Muscle layer of duodenum (tissue), 2 donors: ENCODE measurements at regions not wholly inside any gene's neighbourhood (a gene's known extent, or its start where the extent isn't known, plus 50 kb on each side); places are given as distances from the start of the nearest gene placed in this dataset.

Source experiments
- H3K27ac ChIP-seq: one replicate; pipeline ENCODE4 v1.7.0; 2013; ENCODE audit warnings: mild to moderate bottlenecking, low read length
- H3K27me3 ChIP-seq: one replicate; pipeline ENCODE4 v1.7.0; 2013; ENCODE audit warnings: low read depth, mild to moderate bottlenecking, control low read depth, low read length
- H3K36me3 ChIP-seq, 2 donors: one replicate each; pipeline ENCODE4 v1.7.0; 2013; ENCODE audit warnings: low read length in 2 of 2, control low read depth in 1 of 2, mild to moderate bottlenecking in 1 of 2; ENCODE audit not compliant: insufficient read depth in 2 of 2, control insufficient read depth in 1 of 2
- H3K4me1 ChIP-seq, 2 donors: one replicate each; pipeline ENCODE4 v1.7.0; 2013; ENCODE audit warnings: low read length in 2 of 2, mild to moderate bottlenecking in 2 of 2, control low read depth in 1 of 2, moderate library complexity in 1 of 2; ENCODE audit not compliant: insufficient read depth in 2 of 2, control insufficient read depth in 1 of 2
- H3K4me3 ChIP-seq, 2 donors: one replicate each; pipeline ENCODE4 v1.7.0; 2013; ENCODE audit warnings: low read length in 2 of 2, low read depth in 1 of 2, mild to moderate bottlenecking in 1 of 2
- H3K9me3 ChIP-seq, 2 donors: one replicate each; pipeline ENCODE4 v1.7.0; 2013; ENCODE audit warnings: low read length in 2 of 2, control low read depth in 1 of 2, mild to moderate bottlenecking in 1 of 2; ENCODE audit not compliant: control insufficient read depth in 1 of 2
- donor health status: healthy.

DNA sequence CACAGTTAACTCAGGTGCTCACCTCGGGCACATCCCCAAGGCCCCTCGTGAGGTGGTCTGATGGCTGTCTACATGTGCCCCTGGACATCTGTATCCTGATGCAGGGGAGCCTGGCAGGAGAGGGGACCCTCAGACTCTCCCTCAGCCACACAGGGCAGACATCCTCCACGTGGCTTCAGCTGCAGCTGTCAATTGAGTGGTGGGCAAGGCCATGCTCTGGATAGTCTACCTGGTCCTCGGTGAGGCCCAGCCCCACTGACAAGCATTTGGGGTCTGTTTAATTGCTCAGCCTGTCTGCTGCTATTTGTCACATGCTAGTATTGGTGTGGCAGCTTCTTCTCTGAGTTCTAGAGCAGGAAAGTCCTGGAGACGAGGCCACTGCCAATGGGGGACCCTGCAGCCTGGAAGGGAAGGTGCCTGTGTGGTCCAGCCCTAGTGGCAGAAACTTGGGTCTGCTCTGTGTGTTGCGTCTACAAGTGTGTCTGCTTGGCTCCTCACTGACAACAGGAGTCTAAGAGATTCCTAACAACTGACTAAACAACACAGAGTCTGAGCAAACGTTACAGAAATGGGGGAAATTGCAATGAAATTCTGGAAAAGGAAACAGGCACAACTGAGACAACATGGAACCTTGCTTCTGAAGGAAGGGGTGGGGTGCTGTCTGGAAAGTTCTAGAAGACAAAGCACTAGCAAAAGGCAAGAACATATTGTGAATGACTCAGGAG lies 59.3 kb upstream of the IGFBP3 start:
- no peak overlapping the region for H3K4me3 ChIP-seq
- peaks cover 0 to 4% of the 10 kb centered on the region in 2 donors for H3K9me3 ChIP-seq
- H3K4me1 ChIP-seq, result peaks cover 5 to 11% of the 10 kb centered on the region in 2 donors
- no peaks in the 10 kb centered on the region for H3K36me3 ChIP-seq
- H3K27ac ChIP-seq, result no peak overlapping the region
- no peaks in the 10 kb centered on the region for H3K27me3 ChIP-seq

DNA sequence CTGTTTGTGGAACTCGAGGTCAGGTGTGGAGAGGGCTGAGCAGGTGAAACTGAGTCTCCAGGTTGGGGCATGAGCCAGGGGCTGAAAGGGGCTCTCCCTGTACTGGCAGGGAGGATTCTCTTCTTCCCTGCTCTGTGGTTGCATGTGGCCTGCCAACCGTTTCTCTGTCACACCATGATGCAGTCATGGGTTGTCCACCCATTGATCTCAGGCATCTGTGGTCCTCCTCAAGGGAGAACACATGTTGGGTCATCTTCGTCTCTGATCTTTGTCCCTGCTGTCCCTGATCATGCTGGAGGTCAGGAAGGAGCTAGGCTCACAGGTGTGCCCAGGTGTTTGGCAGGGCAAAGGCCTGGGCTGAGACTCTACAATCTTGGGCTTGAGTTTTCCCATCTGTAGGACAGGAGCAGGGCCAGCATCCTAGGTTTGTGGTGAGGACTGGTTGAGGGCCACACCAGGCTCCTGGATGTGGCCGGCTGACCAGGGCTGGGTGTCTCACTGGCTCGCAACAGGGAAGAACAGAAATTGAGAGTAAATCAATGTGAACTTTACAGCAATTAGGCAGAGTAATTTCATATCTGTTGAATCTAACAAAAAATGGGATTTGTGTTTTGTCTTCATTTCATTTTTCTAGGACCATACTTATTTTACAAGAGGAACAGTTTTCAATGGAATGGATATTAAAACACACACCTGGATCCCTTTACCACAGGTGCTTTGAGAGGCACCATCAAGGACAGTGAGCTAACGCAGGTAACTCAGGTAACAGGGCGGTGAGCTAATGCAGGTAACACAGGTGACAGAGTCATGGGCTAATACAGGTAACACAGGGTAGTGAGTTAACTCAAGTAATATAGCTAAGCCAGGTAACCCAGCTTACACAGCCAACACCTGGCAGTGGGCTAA lies 58.5 kb upstream of the IGFBP3 start:
- no peak overlapping the region for H3K27ac ChIP-seq
- peaks cover 5 to 11% of the 10 kb centered on the region in 2 donors for H3K4me1 ChIP-seq
- no peaks in the 10 kb centered on the region for H3K27me3 ChIP-seq
- no peak overlapping the region for H3K4me3 ChIP-seq
- no peaks in the 10 kb centered on the region for H3K36me3 ChIP-seq
- H3K9me3 ChIP-seq, result peaks cover 0 to 4% of the 10 kb centered on the region in 2 donors

DNA sequence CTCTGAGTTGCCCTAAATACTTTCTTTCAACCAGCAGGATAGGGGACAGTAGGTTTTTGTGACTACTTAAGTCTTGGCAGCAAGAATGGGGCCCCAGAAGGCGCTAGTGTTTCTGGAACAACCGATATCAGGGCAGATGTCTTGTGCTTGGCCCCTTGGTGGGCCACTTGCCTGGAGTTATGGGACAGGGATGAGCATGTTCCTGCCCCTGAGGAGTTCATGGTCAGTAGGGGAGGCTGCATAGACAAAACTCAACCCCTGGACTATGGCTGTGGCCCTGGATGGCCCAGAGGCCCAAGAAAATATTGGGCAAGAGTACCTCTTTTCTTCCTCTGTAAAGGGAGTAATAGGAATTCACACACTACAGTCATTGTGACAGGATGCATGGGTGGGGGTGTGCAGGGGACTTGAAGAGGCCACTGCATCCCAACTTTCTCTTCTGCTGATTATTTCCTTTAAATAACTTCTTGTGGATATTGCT lies 57.7 kb upstream of the IGFBP3 start:
- H3K4me1 ChIP-seq, result peaks cover 5 to 11% of the 10 kb centered on the region in 2 donors
- H3K36me3 ChIP-seq, result no peaks in the 10 kb centered on the region
- H3K27me3 ChIP-seq, result no peaks in the 10 kb centered on the region
- peaks cover 0 to 4% of the 10 kb centered on the region in 2 donors for H3K9me3 ChIP-seq
- no peak overlapping the region for H3K27ac ChIP-seq
- H3K4me3 ChIP-seq, result no peak overlapping the region

DNA sequence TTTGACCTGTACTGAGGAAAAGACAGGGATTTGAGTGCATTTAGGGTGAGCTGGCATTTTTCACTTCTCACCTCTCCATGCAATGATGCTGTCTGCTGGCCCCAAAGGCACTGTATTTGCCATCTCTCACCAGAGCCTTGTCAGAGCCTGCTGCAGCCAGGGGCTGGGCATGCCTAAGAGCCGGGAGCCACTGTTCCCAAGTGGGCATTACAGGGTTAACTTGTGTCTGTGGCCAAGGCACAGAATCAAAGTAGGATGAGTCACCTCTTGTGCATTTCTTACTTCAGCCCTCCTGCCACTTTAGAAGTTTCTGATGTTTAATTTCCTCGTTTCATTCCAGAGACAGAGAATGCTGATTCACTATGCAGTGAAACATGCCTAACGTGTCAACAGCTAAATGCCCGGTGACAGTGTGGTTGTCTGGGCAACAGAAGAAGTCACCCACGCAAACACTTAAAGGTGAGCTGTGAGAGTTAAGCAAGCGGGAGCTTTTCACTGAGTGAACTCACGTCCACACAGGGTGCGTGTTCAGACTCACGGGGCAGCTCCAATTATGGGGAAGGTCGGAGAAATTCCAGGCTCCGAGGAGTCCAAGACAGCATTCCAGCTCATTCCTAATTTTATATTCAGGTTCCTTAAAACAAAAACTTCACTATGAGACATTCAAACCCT lies 57.1 kb upstream of the IGFBP3 start:
- H3K27me3 ChIP-seq, result no peaks in the 10 kb centered on the region
- peaks cover 5 to 11% of the 10 kb centered on the region in 2 donors for H3K4me1 ChIP-seq
- no peak overlapping the region for H3K4me3 ChIP-seq
- H3K27ac ChIP-seq, result no peak overlapping the region
- H3K36me3 ChIP-seq, result no peaks in the 10 kb centered on the region
- peaks cover 0 to 4% of the 10 kb centered on the region in 2 donors for H3K9me3 ChIP-seq

DNA sequence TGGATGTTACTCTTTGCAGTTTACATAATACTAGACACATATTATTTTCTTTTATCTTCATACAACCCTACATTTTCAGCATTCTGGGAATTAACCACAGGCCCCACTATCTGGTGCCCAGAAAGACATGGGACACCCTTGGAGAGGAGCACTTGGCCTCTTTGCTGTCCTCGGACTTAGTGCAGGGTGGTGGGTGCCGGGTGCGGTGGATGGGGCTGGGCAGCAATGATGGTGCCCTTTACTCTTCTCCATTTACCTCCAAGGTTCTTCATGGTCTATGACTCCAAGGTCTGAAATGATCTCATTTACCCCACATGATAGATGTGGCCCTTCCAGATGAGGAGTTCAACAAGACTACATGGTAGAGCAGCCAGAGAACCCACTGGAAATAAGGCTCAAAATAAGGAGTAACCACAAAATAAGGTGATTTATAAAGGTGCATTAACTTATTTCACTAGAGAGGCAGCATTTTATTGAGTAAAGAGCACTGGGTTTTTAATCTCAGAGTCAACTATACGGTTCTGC lies 56.2 kb upstream of the IGFBP3 start:
- Histone ChIP-seq H3K9me3 (peaks cover 0 to 3% of the 10 kb centered on the region in 2 donors), H3K4me1 (peaks cover 5 to 11% of the 10 kb centered on the region in 2 donors), H3K27me3 (no peaks in the 10 kb centered on the region), H3K36me3 (no peaks in the 10 kb centered on the region), H3K27ac (no peak overlapping the region), H3K4me3 (no peak overlapping the region)

DNA sequence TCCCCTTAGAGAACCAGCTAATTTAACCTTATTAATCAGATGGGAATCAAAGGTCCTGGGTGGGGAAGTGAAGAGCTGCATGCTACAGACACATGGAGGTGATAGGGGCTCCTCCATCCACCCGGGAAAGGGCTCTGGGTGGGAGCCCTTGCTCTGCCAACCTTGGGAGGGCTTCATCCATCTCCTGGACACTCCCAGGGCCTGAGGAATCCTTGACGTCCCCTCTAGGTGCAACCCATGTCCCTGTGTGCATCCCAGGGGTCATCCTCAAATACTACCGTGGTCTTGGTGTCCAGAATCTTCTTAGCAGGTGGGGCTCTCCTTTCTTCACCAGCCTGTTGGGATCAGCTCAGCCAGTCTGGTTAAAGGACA lies 55.4 kb upstream of the IGFBP3 start:
- no peak overlapping the region for H3K4me3 ChIP-seq
- no peaks in the 10 kb centered on the region for H3K9me3 ChIP-seq
- H3K36me3 ChIP-seq, result no peaks in the 10 kb centered on the region
- H3K27ac ChIP-seq, result no peak overlapping the region
- H3K4me1 ChIP-seq, result peaks cover 5 to 11% of the 10 kb centered on the region in 2 donors
- no peaks in the 10 kb centered on the region for H3K27me3 ChIP-seq

DNA sequence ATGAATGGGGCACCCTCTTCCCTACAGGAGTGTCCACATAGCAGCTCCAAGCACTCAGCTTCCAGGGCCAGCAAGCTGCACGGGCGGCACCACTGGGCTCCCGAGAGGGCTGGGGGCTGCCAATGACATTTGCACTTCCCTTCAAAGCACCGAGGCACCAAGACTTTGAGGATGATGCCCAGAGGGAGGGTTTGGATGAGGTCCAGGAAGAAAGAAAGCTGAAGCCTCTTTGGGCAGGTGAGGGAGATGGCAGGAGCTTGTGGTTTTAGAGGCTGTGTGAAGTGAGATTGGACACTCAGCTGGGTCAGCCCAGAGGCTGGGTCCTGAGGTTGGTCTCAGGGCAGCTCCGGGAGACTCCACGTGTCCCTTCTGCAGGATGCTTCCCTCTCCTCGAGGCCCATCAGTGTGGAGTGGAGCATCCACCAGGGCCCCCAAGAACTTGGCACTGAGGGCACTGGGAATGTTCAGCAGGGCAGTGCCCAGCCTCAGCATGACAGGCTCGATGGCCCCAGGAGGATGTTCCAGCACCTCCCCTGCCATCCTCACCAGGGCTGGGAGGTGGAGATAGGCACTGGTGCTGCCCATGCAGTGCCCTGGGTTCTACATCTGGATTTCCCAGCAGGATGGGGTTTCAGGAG lies 54.9 kb upstream of the IGFBP3 start:
- H3K4me1 ChIP-seq, result peaks cover 5 to 11% of the 10 kb centered on the region in 2 donors
- no peaks in the 10 kb centered on the region for H3K36me3 ChIP-seq
- no peaks in the 10 kb centered on the region for H3K9me3 ChIP-seq
- no peak overlapping the region for H3K27ac ChIP-seq
- no peak overlapping the region for H3K4me3 ChIP-seq
- no peaks in the 10 kb centered on the region for H3K27me3 ChIP-seq

DNA sequence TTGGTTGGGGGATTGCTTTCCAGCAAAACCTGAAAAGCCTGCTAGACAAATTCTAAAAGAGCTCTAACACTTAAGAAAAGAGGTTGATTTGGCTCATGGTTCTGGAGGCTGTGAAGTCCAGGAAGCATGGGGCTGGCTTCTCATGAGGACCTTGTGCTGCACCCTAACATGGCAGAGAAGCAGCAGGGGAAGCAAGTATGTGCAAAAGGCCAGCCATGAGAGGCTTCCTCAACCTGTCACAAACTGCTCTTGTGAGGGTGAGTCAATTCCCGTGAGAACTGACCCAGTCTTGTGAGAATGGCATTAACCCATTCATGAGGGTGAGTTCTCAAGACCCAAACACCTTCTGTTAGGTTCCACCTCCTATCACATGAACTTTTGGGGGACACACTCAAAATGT lies 54.3 kb upstream of the IGFBP3 start:
- Histone ChIP-seq H3K36me3 (no peaks in the 10 kb centered on the region), H3K27ac (no peak overlapping the region), H3K9me3 (no peaks in the 10 kb centered on the region), H3K27me3 (no peaks in the 10 kb centered on the region), H3K4me3 (no peak overlapping the region), H3K4me1 (peaks cover 5 to 11% of the 10 kb centered on the region in 2 donors)

DNA sequence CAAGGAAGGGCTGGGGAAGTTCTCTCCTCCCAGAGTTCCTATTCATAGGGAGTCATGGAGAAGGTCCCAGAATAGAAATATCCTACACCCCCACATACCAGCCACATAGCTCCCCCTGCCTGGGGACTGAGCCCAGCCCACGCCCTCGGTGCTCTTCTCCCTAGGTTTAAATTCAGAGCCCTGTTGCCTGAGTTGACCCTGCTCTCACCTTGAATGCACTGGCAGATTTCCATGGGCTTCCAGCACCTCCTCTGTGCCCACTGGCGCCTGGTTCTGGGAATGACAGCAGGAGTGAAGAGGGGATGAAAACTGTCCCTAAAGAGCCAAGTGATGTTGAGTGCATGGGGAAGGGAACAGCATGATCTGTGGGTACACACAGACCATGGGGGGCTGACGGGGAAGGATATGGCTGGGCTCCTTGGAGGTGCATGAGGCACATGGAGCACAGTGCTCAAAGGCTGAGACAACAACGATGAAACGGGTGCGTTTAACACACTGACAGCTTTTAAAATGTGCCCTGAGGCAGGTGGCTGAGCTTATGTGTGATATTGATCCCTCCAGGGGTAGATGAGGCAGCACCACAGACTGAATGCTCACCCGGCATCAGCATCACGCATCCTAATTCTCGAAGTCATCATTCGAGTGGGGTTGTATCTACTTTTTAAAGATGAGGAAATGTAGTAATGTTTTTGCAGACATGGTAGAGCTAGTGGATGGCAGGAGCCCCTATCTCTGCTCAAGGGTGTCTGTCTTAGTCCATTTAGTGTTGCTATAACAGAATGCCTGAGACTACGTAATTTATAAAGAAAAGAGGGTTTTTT lies 53.7 kb upstream of the IGFBP3 start:
- no peaks in the 10 kb centered on the region for H3K27me3 ChIP-seq
- H3K9me3 ChIP-seq, result no peaks in the 10 kb centered on the region
- no peak overlapping the region for H3K4me3 ChIP-seq
- no peak overlapping the region for H3K27ac ChIP-seq
- peaks cover 5 to 11% of the 10 kb centered on the region in 2 donors for H3K4me1 ChIP-seq
- no peaks in the 10 kb centered on the region for H3K36me3 ChIP-seq
